Mesodermal cell (in vitro differentiated cells): ENCODE measurements at regions not wholly inside any gene's neighbourhood (a gene's known extent, or its start where the extent isn't known, plus 50 kb on each side); places are given as distances from the start of the nearest gene placed in this dataset.

Experiments
- H3K27ac ChIP-seq: 2 replicates; pipeline ENCODE4 v1.7.0; 2013; ENCODE audit warnings: mild to moderate bottlenecking, low read depth, low read length, moderate library complexity; ENCODE audit not compliant: severe bottlenecking
- H3K36me3 ChIP-seq: 2 replicates; pipeline ENCODE4 v1.7.1; 2013; ENCODE audit warnings: mild to moderate bottlenecking, low read length, moderate library complexity; ENCODE audit not compliant: control insufficient read depth, insufficient read depth
- H3K4me1 ChIP-seq: one replicate; pipeline ENCODE4 v1.7.1; 2013; ENCODE audit warnings: mild to moderate bottlenecking, low read length; ENCODE audit not compliant: insufficient read depth, control insufficient read depth, poor library complexity, severe bottlenecking
- H3K4me3 ChIP-seq: 2 replicates; pipeline ENCODE4 v1.7.0; 2013; ENCODE audit warnings: low read length, control low read depth, mild to moderate bottlenecking; ENCODE audit not compliant: insufficient read depth, poor library complexity, severe bottlenecking; ENCODE audit errors: extremely low read depth
- H3K9me3 ChIP-seq: 2 replicates; pipeline ENCODE4 v1.7.1; 2013; ENCODE audit warnings: mild to moderate bottlenecking, low read length, moderate library complexity; ENCODE audit not compliant: control insufficient read depth
- WGBS, 2 experiments: methylation state at CpG; one replicate each; pipeline ENCODE4 v1.1.5; 2013; ENCODE audit warnings: missing lambda C conversion rate in 2 of 2; ENCODE audit not compliant: insufficient coverage in 2 of 2; 5-methylcytosine and 5-hydroxymethylcytosine counted together

DNA sequence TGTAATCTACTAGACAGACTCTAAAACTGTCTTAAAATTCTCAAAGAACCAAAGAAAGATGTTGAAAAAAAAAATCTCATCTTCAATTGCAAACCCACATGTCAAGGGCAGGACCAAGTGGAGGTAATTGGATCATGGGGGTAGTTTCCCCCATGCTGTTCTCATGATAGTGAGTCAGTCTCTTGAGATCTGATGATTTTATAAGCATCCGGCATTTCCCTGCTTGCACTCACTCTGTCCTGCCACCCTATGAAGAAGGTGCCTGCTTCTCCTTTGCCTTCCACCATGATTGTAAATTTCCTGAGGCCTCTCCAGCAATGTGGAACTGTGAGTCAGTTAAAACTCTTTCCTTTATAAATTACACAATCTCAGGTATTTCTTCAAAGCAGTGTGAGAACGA is 257.0 kb downstream of the HHIPL2 start:
- WGBS, 2 experiments: 88 to 100% methylated on average over 1 to 2 of the region's 2 CpGs
- Histone ChIP-seq H3K27ac (no peak overlapping the region), H3K36me3 (no peaks in the 10 kb centered on the region), H3K4me1 (no peaks in the 10 kb centered on the region), H3K4me3 (no peak overlapping the region), H3K9me3 (no peaks in the 10 kb centered on the region)

DNA sequence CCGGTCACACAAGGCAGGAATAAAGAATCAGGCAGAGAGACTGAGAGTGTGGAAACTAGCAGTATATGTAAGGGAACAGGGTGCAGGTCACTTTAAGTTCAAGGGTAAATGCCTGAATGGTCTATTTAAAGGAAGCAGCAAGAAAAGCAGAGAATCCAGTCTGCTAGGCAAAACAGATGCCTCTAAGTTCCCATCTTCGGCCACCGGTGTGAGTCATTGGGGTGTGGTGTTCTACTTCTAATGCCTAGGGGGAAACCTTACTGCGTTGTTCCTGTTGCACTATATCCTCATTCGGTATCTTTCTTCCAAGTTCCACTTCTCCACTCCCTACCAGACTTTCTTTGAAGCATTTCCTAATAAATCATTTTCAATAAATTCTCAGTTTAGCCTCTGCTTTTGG is 259.9 kb downstream of the HHIPL2 start:
- H3K4me3 ChIP-seq: no peak overlapping the region
- H3K36me3 ChIP-seq: no peaks in the 10 kb centered on the region
- 63 to 79% methylated on average over 3 to 5 of the region's 5 CpGs for WGBS, 2 experiments
- H3K9me3 ChIP-seq: no peaks in the 10 kb centered on the region
- no peaks in the 10 kb centered on the region for H3K4me1 ChIP-seq
- no peak overlapping the region for H3K27ac ChIP-seq

DNA sequence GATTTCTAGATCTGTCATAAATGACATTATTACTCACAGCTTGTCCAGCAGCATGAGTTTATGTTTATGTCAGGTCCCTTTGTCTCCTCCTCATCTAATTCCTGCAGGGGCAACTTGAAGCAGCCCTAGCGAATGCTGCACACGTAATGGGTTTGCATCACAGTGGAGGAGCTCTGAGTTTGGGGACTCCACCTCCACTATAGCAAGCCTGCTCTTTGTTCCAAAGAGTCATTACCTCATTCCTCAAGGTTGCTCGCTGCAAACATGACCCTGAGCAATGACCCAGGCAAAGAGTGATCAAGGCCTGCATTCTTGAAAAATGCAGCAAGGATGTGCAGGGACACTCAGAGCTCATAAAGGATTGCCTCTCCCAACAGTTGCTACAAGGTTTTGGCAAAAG is 261.9 kb downstream of the HHIPL2 start:
- 61 to 83% methylated on average over 1 to 3 of the region's 3 CpGs for WGBS, 2 experiments
- H3K36me3 ChIP-seq: no peaks in the 10 kb centered on the region
- H3K9me3 ChIP-seq: no peaks in the 10 kb centered on the region

DNA sequence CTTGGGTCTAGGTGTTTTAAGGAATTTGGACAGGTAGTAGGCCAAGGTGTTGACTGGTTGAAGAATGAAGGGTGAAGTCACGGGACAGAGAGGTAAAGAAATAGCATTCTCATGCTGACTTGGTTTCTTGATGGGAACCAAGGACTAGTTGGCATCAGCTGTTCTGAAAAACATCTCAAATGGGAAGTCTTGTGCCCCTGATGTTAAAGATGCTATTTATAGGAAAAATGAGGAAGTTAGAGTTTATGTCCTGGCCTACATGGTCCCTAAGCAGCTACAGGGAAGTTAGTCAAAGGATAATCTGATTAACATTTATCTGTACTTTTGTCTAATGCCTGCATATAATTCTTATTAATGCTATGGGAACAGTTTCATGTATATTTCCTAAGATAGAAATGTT is 262.4 kb downstream of the HHIPL2 start:
- Histone ChIP-seq H3K27ac (no peak overlapping the region), H3K4me1 (no peaks in the 10 kb centered on the region), H3K36me3 (no peaks in the 10 kb centered on the region), H3K4me3 (no peak overlapping the region), H3K9me3 (no peaks in the 10 kb centered on the region)
- 90 to 100% methylated on average over 1 of the region's 1 CpG for WGBS, 2 experiments

More for the DNA sequence above, 261.9 kb downstream of the HHIPL2 start:
- Histone ChIP-seq H3K4me1 (no peaks in the 10 kb centered on the region), H3K4me3 (no peak overlapping the region), H3K27ac (no peak overlapping the region)

DNA sequence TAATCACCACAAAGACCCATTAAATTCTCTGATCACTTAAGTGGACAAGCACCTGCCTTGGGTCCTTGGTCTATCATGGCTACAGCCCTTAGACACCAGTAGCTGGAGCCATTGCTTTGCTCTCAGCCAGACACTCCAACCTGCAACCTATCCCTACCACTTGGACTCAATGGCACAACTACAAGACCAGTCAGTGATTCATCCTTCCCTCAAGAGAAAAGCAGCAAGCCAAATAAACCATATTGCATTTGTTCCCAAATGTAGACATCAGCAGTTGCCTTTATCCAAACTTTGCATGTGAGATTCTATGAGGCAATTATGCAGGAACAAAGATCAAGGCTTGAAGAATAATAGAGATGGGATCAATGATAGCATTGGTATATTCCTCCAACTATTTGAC is 263.4 kb downstream of the HHIPL2 start:
- Histone ChIP-seq H3K27ac (no peak overlapping the region), H3K36me3 (no peaks in the 10 kb centered on the region), H3K9me3 (no peaks in the 10 kb centered on the region), H3K4me1 (no peaks in the 10 kb centered on the region), H3K4me3 (no peak overlapping the region)

DNA sequence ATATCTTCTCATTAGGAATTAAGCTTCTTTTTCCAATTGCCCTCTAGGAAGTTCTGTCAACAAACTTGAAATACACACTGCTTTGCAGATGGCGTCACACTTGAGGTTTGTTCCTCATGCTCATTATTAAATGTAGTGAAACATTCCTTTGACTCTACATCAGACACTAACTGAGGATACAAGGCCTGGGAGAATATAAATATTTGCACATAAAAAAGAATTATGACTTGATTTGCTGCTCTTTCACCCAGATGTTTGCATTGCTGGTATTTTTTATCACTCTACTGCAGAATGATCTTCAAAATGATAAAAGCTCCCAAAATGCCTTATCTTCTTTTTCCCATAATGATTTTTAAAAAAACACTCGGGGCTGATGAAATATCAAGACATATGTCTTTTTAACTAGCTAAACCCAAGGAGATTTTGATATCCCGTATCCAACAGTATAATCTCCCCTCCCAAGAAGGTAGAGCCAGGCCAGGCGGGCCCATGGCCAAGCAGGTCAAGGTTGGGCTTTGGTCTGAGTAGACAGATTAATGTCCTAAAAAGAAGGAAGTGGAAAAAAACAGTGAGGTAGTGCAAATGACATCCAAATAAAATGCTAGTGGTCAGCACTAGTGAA is 264.6 kb downstream of the HHIPL2 start:
- no peak overlapping the region for H3K27ac ChIP-seq
- H3K4me3 ChIP-seq: no peak overlapping the region
- no peaks in the 10 kb centered on the region for H3K36me3 ChIP-seq
- no peaks in the 10 kb centered on the region for H3K9me3 ChIP-seq
- H3K4me1 ChIP-seq: no peaks in the 10 kb centered on the region
- WGBS, 2 experiments: 100% methylated on average over 1 of the region's 4 CpGs; no CpG with 5 or more reads in 1 of the 2 experiments

DNA sequence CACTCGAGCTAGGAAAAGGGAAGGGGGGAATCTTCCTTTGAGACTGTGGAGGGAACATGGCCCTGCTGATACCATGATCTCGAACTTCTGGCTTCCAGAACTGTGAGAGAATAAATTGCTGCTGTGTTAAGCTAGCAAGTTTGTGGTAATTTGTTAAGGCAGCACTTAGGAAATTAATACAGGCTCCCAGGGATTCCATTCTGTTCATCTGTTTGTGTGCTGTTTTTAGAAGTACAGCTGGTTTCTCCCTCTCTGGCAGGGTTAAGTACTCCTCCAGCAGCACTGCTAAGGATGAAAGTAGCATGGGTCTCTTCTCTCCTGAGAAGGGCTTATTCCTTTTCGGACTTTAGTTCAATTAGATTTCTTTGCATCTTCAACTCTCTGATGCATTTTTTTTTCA is 268.3 kb downstream of the HHIPL2 start:
- 91 to 95% methylated on average over 2 of the region's 3 CpGs for WGBS, 2 experiments
- H3K4me1 ChIP-seq: no peaks in the 10 kb centered on the region
- H3K27ac ChIP-seq: no peak overlapping the region
- H3K4me3 ChIP-seq: no peak overlapping the region
- H3K36me3 ChIP-seq: no peaks in the 10 kb centered on the region
- no peaks in the 10 kb centered on the region for H3K9me3 ChIP-seq

DNA sequence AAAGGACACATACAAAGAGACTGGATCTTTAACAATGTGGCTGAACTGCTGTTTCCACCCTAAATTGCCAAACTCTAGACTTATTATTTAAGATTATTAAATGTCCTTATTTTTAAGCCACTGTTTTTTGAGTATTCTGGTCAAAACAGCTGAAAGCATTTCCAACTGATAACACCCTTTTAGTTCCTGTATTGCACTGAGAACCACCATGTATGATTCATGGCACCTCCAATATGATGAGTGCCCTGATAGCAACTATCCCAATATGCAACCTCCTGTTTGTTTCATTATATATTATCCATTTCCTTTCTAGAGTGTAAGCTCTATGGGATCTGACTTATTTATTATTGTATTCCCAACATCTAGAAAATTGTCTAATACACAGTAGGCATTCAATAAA is 269.4 kb downstream of the HHIPL2 start:
- Histone ChIP-seq H3K4me3 (no peak overlapping the region), H3K27ac (no peak overlapping the region), H3K4me1 (no peaks in the 10 kb centered on the region), H3K36me3 (no peaks in the 10 kb centered on the region), H3K9me3 (no peaks in the 10 kb centered on the region)

DNA sequence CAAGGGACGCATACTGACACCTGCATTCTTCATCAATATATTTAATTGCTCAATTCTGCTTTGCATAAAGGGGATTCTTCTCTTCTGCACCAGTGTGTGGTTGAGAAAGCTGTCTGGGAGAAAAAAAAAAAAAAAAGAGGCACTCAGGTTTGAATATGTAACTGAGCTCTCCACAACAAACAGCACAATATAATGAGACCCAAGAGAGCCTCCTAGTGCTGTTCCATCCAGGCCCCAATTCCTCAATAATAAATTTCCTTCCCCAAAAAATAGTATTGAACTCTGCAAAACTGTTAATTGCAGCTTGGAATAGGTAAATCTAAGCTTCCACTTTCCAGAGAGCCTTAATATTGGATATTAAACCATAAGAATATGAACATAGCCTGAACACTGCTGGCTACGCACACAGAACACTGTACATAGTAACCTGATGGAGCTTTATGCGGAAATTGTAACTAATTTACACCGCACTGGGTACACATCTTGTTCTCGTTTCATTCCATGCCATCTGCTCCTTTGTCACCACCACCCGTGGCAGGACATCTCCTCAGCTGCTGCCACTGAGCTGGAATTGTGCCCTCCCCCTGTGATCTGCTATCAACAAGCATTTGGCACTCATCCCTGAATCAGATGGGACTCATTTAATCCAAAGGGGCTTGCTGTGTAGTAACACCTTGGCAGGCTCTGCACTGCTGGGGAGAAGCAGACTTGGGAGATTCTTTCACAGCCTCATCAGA is 272.0 kb downstream of the HHIPL2 start:
- Histone ChIP-seq H3K9me3 (no peaks in the 10 kb centered on the region), H3K4me1 (no peaks in the 10 kb centered on the region), H3K4me3 (no peak overlapping the region), H3K36me3 (no peaks in the 10 kb centered on the region), H3K27ac (no peak overlapping the region)
- 86 to 89% methylated on average over 5 of the region's 6 CpGs for WGBS, 2 experiments

DNA sequence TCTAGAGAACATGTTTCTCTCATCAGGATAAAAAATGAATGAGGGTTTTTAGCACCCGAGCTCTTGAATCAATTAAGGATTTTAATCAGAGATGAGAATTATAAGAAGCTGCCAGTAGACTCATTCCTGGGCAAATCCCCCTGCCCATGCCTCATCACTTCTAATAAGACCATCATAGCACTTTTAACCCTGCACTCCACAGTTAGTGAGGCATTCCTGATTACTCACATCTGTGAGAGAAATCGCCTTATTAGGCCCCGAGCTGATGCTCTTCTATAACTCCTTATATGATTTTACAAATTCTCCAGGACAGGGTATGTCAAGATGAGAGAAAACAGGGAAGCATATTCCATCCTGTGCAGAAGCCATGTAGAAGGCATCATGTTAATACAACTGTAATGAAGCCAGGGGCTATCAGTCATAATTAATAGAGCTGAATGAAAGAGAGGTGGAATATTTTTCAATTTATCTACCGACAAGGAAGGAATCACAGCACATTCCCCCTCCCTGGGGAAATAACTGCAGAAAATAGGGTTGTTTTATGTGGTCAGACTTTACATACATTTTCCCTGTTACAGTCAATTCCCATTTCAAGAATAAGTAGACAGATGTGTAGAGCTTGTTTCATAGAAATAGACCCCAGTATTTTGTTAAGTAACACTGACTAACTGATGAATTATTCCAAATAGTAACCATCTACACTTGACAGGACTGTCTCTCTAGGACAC is 272.7 kb downstream of the HHIPL2 start:
- Histone ChIP-seq H3K9me3 (no peaks in the 10 kb centered on the region), H3K4me1 (no peaks in the 10 kb centered on the region), H3K27ac (no peak overlapping the region), H3K36me3 (no peaks in the 10 kb centered on the region), H3K4me3 (no peak overlapping the region)
- WGBS, 2 experiments: no CpG with 5 or more reads among the region's 4 CpGs
